A549 (cell line): ENCODE measurements at regions not wholly inside any gene's neighbourhood (a gene's known extent, or its start where the extent isn't known, plus 50 kb on each side); places are given as distances from the start of the nearest gene placed in this dataset.

Source experiments
- ATAC-seq, 2 experiments: fragments of 200-7000 bp in 1 of 2; fragments of >200 bp in 1 of 2; cut with Nextera tagmentation in 1 of 2; cut with Tn5 transposase in 1 of 2; 3 replicates each; pipeline versions ENCODE4 v1.8.0 to v1.9.1; 2018 to 2020; ENCODE audit warnings: mild to moderate bottlenecking in 1 of 2, moderate library complexity in 1 of 2
- CTCF ChIA-PET: fragments of 300-600 bp; sonication (Branson Sonifier 250); formaldehyde crosslinking; extraction: SDS; loops from one replicate; lab custom pipeline; 2021; ENCODE audit warnings: antibody characterized with exemption, inconsistent platforms; lab: Yijun Ruan, JAX
- POLR2A ChIA-PET: fragments of 350-600 bp; formaldehyde crosslinking; extraction: SDS; loops from one replicate; lab custom pipeline; 2021; ENCODE audit warnings: antibody characterized with exemption, inconsistent platforms; lab: Yijun Ruan, JAX
- DNase-seq, 2 experiments: peaks; one replicate each; pipeline versions ENCODE4 v3.0.0 to v3.0.0-alpha.2; 2011 to 2016; ENCODE audit warnings: low read depth in 1 of 2, low spot score in 1 of 2
- FAIRE-seq: peaks from 2 replicates; lab custom pipeline; 2011; peaks lifted over from hg19 to GRCh38; lab: Jason Lieb, UNC
- H3K27ac ChIP-seq, 2 experiments: fragments of >200 bp; sonication (Bioruptor Twin); formaldehyde crosslinking; 3 replicates each; pipeline ENCODE4 v1.5.1; 2016 to 2017
- H3K4me1 ChIP-seq: fragments of >200 bp; sonication (Bioruptor Twin); formaldehyde crosslinking; 3 replicates; pipeline ENCODE4 v1.6.1; 2016
- H3K4me2 ChIP-seq: fragments of >200 bp; sonication (Bioruptor Twin); formaldehyde crosslinking; 3 replicates; pipeline ENCODE4 v1.6.1; 2016
- H3K4me3 ChIP-seq: fragments of >200 bp; sonication (Bioruptor Twin); formaldehyde crosslinking; 3 replicates; pipeline ENCODE4 v1.5.1; 2016
- H3K9me3 ChIP-seq: fragments of >200 bp; sonication (Bioruptor Twin); formaldehyde crosslinking; 3 replicates; pipeline ENCODE4 v1.6.1; 2016
- BHLHE40 ChIP-seq: IDR thresholded peaks from 2 replicates; pipeline ENCODE4 v1.6.1; 2012; ENCODE audit warnings: low read depth, low read length, inconsistent platforms
- CBX2 ChIP-seq: fragments of 200-600 bp; sonication (generic); IDR thresholded peaks from 2 replicates; pipeline ENCODE4 v1.6.1; 2016; ENCODE audit warnings: low read depth, mild to moderate bottlenecking, borderline replicate concordance
- CBX8 ChIP-seq: fragments of 200-600 bp; sonication (generic); IDR thresholded peaks from 2 replicates; pipeline ENCODE4 v1.6.1; 2016
- CHD4 ChIP-seq: fragments of 200-600 bp; sonication (generic); IDR thresholded peaks from 2 replicates; pipeline ENCODE4 v1.6.1; 2016; ENCODE audit warnings: antibody characterized with exemption, mild to moderate bottlenecking, borderline replicate concordance
- EHMT2 ChIP-seq: fragments of 200-600 bp; sonication (generic); IDR thresholded peaks from 2 replicates; pipeline ENCODE4 v1.6.1; 2016; ENCODE audit warnings: antibody characterized with exemption, low read depth, mild to moderate bottlenecking, moderate library complexity
- FOSB ChIP-seq: fragments of 250-450 bp; sonication (Bioruptor Pico); IDR thresholded peaks from 2 replicates; pipeline ENCODE4 v1.5.0; 2020; ENCODE audit warnings: mild to moderate bottlenecking, moderate library complexity
- GATA3 ChIP-seq: IDR thresholded peaks from 2 replicates; pipeline ENCODE4 v1.6.1; 2012; ENCODE audit warnings: borderline replicate concordance
- HDAC2 ChIP-seq: fragments of 200-600 bp; sonication (generic); IDR thresholded peaks from 2 replicates; pipeline ENCODE4 v1.6.1; 2016
- HOXA7 ChIP-seq: fragments of 250-450 bp; sonication (Bioruptor Pico); IDR thresholded peaks from 2 replicates; pipeline ENCODE4 v1.5.0; 2020; ENCODE audit warnings: mild to moderate bottlenecking, moderate library complexity
- JUNB ChIP-seq: fragments of >200 bp; sonication (Bioruptor Twin); formaldehyde crosslinking; IDR thresholded peaks from 2 replicates; pipeline ENCODE4 v1.6.1; 2016
- NR3C1 ChIP-seq: fragments of >200 bp; sonication (Bioruptor Twin); formaldehyde crosslinking; IDR thresholded peaks from 3 replicates; pipeline ENCODE4 v1.6.1; 2017
- POLR2AphosphoS2 ChIP-seq: conservative IDR thresholded peaks from 2 replicates; pipeline ENCODE4 v1.6.1; 2012; ENCODE audit warnings: low read length, improper control_type of control experiment, inconsistent platforms
- RCOR1 ChIP-seq: fragments of 150-350 bp; IDR thresholded peaks from 2 replicates; pipeline ENCODE4 v1.6.1; 2014; ENCODE audit warnings: antibody characterized with exemption, low read length, low read depth
- TP53 ChIP-seq: fragments of 250-450 bp; sonication (Bioruptor Pico); IDR thresholded peaks from 2 replicates; pipeline ENCODE4 v1.5.0; 2021; ENCODE audit warnings: mild to moderate bottlenecking, moderate library complexity
- ZFP36 ChIP-seq: fragments of 450-650 bp; IDR thresholded peaks from 2 replicates; pipeline ENCODE4 v1.6.1; 2014; ENCODE audit warnings: borderline replicate concordance; ENCODE audit not compliant: partially characterized antibody
- WGBS: methylation state at CpG from one replicate; pipeline ENCODE4 v1.1.6; 2017; ENCODE audit errors: missing lambda C conversion rate; 5-methylcytosine and 5-hydroxymethylcytosine counted together
- TF ChIP-seq, protein P1 (sequence below): IDR thresholded peaks from 2 replicates; pipeline ENCODE4 v1.6.1; 2012
- TF ChIP-seq, protein P2 (sequence below): fragments of 250-450 bp; sonication (Bioruptor Pico); IDR thresholded peaks from 2 replicates; pipeline ENCODE4 v1.5.0; 2021; ENCODE audit warnings: mild to moderate bottlenecking, moderate library complexity, borderline replicate concordance
- TF ChIP-seq, protein P3 (sequence below): IDR thresholded peaks from 2 replicates; pipeline ENCODE4 v1.6.1; 2012; ENCODE audit warnings: low read depth, borderline replicate concordance
- TF ChIP-seq, protein P4 (sequence below): fragments of >200 bp; sonication (Bioruptor Twin); formaldehyde crosslinking; IDR thresholded peaks from 3 replicates; pipeline ENCODE4 v1.5.1; 2016
- TF ChIP-seq, protein P5 (sequence below): IDR thresholded peaks from 2 replicates; pipeline ENCODE4 v1.6.1; 2012

DNA sequence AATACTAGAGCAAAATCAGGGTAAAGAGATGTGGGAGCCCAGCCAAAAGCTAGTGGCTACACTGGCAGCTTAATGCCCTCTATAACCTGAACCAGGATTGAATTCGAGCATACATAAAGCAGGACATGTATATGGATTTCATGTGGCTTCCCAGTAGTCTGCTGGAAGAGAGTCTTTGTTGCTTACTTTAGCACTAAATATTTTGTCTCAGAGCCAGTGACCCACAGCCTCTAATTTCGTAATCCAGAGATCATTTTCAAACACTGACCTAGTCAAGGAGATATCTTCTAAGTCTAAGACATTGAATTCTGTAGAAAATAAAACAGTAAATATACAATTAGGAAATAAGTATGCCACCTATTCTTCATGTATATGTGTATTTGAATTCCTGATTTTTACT lies 64.2 kb upstream of the GNAI1 start:
- H3K27ac ChIP-seq = no peak overlapping the region
- no peak overlapping the region for H3K4me2 ChIP-seq
- WGBS = 45% methylated on average over 2 of the region's 2 CpGs
- DNase-seq (no peak), FAIRE-seq (no peak), ATAC-seq (no peak)
- no peaks in the 10 kb centered on the region for H3K4me1 ChIP-seq
- CTCF ChIA-PET = interaction anchor here (1.0 kb wide), 1 partner anchor 10 kb away, joined by 4 read pairs; no protein-coding TSS in a partner anchor
- POLR2A ChIA-PET = no interaction called here
- no peak overlapping the region for H3K4me3 ChIP-seq
- no peak for TF ChIP-seq GATA3
- no peak for TF ChIP-seq CBX8
- no peak for TF ChIP-seq NR3C1
- no peak for TF ChIP-seq HDAC2
- TF ChIP-seq, protein P1, sequence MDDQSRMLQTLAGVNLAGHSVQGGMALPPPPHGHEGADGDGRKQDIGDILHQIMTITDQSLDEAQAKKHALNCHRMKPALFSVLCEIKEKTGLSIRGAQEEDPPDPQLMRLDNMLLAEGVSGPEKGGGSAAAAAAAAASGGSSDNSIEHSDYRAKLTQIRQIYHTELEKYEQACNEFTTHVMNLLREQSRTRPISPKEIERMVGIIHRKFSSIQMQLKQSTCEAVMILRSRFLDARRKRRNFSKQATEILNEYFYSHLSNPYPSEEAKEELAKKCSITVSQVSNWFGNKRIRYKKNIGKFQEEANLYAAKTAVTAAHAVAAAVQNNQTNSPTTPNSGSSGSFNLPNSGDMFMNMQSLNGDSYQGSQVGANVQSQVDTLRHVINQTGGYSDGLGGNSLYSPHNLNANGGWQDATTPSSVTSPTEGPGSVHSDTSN = no peak
- no peak for TF ChIP-seq EHMT2
- no peak for TF ChIP-seq FOSB (CRISPR knock-in tag)
- TF ChIP-seq TP53 (CRISPR knock-in tag) = no peak
- TF ChIP-seq, protein P2, sequence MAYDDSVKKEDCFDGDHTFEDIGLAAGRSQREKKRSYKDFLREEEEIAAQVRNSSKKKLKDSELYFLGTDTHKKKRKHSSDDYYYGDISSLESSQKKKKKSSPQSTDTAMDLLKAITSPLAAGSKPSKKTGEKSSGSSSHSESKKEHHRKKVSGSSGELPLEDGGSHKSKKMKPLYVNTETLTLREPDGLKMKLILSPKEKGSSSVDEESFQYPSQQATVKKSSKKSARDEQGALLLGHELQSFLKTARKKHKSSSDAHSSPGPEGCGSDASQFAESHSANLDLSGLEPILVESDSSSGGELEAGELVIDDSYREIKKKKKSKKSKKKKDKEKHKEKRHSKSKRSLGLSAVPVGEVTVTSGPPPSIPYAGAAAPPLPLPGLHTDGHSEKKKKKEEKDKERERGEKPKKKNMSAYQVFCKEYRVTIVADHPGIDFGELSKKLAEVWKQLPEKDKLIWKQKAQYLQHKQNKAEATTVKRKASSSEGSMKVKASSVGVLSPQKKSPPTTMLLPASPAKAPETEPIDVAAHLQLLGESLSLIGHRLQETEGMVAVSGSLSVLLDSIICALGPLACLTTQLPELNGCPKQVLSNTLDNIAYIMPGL (CRISPR knock-in tag) = no peak
- TF ChIP-seq JUNB = no peak
- TF ChIP-seq CHD4 = no peak
- 0 out of 3 replicates have a peak, but pooled peaks cover 10% of the 10 kb centered on the region for H3K9me3 ChIP-seq

DNA sequence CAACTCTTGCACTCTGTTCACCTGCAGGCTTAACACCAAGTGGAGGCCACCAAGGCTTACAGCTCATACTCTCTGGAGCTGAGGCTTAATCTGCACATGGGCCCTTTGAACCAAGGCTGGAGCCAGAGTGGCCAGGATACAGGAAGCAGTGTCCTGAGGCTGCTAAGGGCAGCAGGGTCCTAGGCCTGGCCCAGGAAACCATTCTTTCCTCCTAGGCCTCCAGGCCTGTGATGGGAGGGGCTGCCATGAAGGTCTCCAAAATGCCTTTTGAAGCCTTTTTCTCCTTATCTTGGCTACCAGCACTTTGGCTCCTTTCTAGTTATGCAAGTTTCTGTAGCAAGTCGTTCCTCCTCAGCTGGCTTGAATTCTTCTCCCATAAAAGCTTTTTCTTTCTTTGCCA lies 68.0 kb upstream of the GNAI1 start:
- ChIA-PET CTCF (interaction anchor here (1.3 kb wide), 2 partner anchors 19 to 326 kb away, joined by 4 to 5 read pairs; no protein-coding TSS in a partner anchor), POLR2A (no interaction called here)
- H3K4me1 ChIP-seq = no peaks in the 10 kb centered on the region
- DNase-seq (no peak), FAIRE-seq (no peak), ATAC-seq (no peak)
- H3K4me3 ChIP-seq = no peak overlapping the region
- no peak overlapping the region for H3K4me2 ChIP-seq
- WGBS = 66% methylated on average over 1 of the region's 1 CpG
- 0 out of 3 replicates have a peak, but pooled peaks cover 10% of the 10 kb centered on the region for H3K9me3 ChIP-seq
- H3K27ac ChIP-seq = no peak overlapping the region
- TF ChIP-seq, protein P3, sequence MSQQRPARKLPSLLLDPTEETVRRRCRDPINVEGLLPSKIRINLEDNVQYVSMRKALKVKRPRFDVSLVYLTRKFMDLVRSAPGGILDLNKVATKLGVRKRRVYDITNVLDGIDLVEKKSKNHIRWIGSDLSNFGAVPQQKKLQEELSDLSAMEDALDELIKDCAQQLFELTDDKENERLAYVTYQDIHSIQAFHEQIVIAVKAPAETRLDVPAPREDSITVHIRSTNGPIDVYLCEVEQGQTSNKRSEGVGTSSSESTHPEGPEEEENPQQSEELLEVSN = no peak
- peak; percentile 88 for TF ChIP-seq ZFP36

DNA sequence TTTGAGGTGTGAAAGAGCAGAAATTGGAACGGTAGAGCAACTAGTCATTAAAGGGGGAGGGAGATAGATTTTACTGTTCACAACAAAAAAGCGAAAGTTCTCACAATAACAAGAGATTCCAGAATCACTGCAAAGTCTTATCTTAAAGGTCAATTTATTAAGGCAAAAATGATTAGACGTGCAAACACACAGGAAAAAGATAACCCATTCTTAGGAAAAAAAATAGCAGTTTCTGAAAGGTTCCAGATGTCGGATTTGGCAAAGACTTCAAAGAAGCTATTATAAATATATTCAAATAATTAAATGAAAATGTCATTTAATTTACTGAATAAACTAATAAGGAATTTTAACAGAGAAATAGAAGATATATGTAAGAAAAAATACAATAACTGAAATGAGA lies 70.8 kb upstream of the GNAI1 start:
- Histone ChIP-seq H3K4me3 (no peak overlapping the region), H3K4me1 (no peaks in the 10 kb centered on the region), H3K4me2 (no peak overlapping the region), H3K9me3 (peaks cover 15% of the 10 kb centered on the region; the same call in 2 of the 3 replicates), H3K27ac (no peak overlapping the region)
- DNase-seq (no peak), ATAC-seq (no peak), FAIRE-seq (no peak)
- WGBS = 81% methylated on average over 4 of the region's 4 CpGs
- TF ChIP-seq RCOR1 = no peak
- TF ChIP-seq, protein P4, sequence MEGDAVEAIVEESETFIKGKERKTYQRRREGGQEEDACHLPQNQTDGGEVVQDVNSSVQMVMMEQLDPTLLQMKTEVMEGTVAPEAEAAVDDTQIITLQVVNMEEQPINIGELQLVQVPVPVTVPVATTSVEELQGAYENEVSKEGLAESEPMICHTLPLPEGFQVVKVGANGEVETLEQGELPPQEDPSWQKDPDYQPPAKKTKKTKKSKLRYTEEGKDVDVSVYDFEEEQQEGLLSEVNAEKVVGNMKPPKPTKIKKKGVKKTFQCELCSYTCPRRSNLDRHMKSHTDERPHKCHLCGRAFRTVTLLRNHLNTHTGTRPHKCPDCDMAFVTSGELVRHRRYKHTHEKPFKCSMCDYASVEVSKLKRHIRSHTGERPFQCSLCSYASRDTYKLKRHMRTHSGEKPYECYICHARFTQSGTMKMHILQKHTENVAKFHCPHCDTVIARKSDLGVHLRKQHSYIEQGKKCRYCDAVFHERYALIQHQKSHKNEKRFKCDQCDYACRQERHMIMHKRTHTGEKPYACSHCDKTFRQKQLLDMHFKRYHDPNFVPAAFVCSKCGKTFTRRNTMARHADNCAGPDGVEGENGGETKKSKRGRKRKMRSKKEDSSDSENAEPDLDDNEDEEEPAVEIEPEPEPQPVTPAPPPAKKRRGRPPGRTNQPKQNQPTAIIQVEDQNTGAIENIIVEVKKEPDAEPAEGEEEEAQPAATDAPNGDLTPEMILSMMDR = no peak
- no peak for TF ChIP-seq BHLHE40
- TF ChIP-seq, protein P5, sequence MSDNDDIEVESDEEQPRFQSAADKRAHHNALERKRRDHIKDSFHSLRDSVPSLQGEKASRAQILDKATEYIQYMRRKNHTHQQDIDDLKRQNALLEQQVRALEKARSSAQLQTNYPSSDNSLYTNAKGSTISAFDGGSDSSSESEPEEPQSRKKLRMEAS = no peak
- TF ChIP-seq HOXA7 = no peak
- no peak for TF ChIP-seq POLR2AphosphoS2
- TF ChIP-seq, protein P1 = no peak
- TF ChIP-seq EHMT2 = no peak
- no peak for TF ChIP-seq CBX2
- POLR2A ChIA-PET = no interaction called here
- CTCF ChIA-PET = no interaction called here
